ENCODE measurements at regions not wholly inside any gene's neighbourhood (a gene's known extent, or its start where the extent isn't known, plus 50 kb on each side); places are given as distances from the start of the nearest gene placed in this dataset.

- TF ChIP-seq SP1 (IDR thresholded peaks at IDR 0.05) (no peak), FOXA1 (IDR thresholded peaks at IDR 0.05) (no peak), SUZ12 (IDR thresholded peaks at IDR 0.05) (no peak), BHLHE40 (IDR thresholded peaks at IDR 0.05; ENCODE audit: borderline replicate concordance) (no peak), FOXM1 (IDR thresholded peaks at IDR 0.05; ENCODE audit: borderline replicate concordance) (no peak), HDGF (IDR thresholded peaks at IDR 0.05; ENCODE audit: borderline replicate concordance) (no peak), TARDBP (IDR thresholded peaks at IDR 0.05) (no peak), ARNT (IDR thresholded peaks at IDR 0.05) (no peak), LEF1 (IDR thresholded peaks at IDR 0.05; ENCODE audit: borderline replicate concordance) (no peak), NFRKB (IDR thresholded peaks at IDR 0.05) (no peak), ZNF384 (IDR thresholded peaks at IDR 0.05) (no peak), ELF4 (IDR thresholded peaks at IDR 0.05) (no peak), L3MBTL2 (conservative IDR thresholded peaks at IDR 0.05) (no peak), PKNOX1 (IDR thresholded peaks at IDR 0.05) (no peak)
Measured at GRCh38 chr6:86712039-86712438, 225.3 kb upstream of the HTR1E start.

All from HEK293T (cell line).